Adrenal gland (tissue), 9 donors: ENCODE measurements at regions not wholly inside any gene's neighbourhood (a gene's known extent, or its start where the extent isn't known, plus 50 kb on each side); places are given as distances from the start of the nearest gene placed in this dataset.

Experiments used
- DNase-seq, 7 donors: peaks; one replicate each; pipeline ENCODE4 v3.0.0-alpha.2; 2019 to 2020
- H3K27ac ChIP-seq, 5 donors: fragments of 200-600 bp; sonication (generic) in 4 of 5; 1 replicate in 3 of 5; 2 replicates in 2 of 5; pipeline versions ENCODE4 v1.5.1 to v1.8.0; 2016 to 2020; ENCODE audit warnings: mild to moderate bottlenecking in 1 of 5
- H3K27me3 ChIP-seq: fragments of 200-600 bp; 2 replicates; pipeline ENCODE4 v1.8.0; 2021
- H3K36me3 ChIP-seq, 2 donors: fragments of 200-600 bp; replicated peaks in 1 of 2; 1 replicate in 1 of 2; 2 replicates in 1 of 2; pipeline versions ENCODE4 v1.5.1 to v1.8.0; 2018 to 2022
- H3K4me1 ChIP-seq, 2 donors: fragments of 200-600 bp; replicated peaks in 1 of 2; 1 replicate in 1 of 2; 2 replicates in 1 of 2; pipeline versions ENCODE4 v1.5.1 to v1.8.0; 2018 to 2021
- H3K4me3 ChIP-seq, 4 donors: fragments of 200-600 bp; sonication (generic) in 3 of 4; one replicate each; pipeline ENCODE4 v1.5.1; 2016 to 2018
- H3K9me3 ChIP-seq, 3 donors: fragments of 200-600 bp; sonication (generic) in 1 of 3; replicated peaks in 1 of 3; 1 replicate in 2 of 3; 2 replicates in 1 of 3; pipeline versions ENCODE4 v1.5.1 to v1.8.0; 2016 to 2021
- CTCF ChIP-seq, 6 experiments: fragments of 450-650 bp in 4 of 6; fragments of 200-600 bp in 2 of 6; sonication (generic) in 1 of 6; IDR thresholded peaks; 1 replicate in 5 of 6; 2 replicates in 1 of 6; pipeline versions ENCODE4 v1.5.1 to v1.8.0; 2016 to 2021; ENCODE audit warnings: antibody characterized with exemption in 6 of 6, mild to moderate bottlenecking in 2 of 6, moderate library complexity in 1 of 6
- POLR2A ChIP-seq, 2 donors: fragments of 450-650 bp; IDR thresholded peaks; one replicate each; pipeline ENCODE4 v1.6.1; 2017; ENCODE audit warnings: antibody characterized with exemption in 2 of 2, mild to moderate bottlenecking in 2 of 2, moderate library complexity in 1 of 2
- WGBS, 4 donors: extraction: QIAGEN DNeasy Blood & Tissue Kit in 2 of 4; methylation state at CpG; one replicate each; pipeline versions ENCODE4 v1.1.5 to v1.1.7; 2013 to 2017; 5-methylcytosine and 5-hydroxymethylcytosine counted together
- intact Hi-C, 2 donors: fragments of 100-400 bp; cut with DNase I; formaldehyde crosslinking; loops; one replicate each; pipeline versions ENCODE4 v1.14.1 to v1.15.0; 2022 to 2023
- donor health status: healthy with polysubstance abuse.
- donor health status: Bipolar disorder and iron deficiency.
- donor health status: DM: yes; HTN: yes; CAD: no.
- donor health status: DM: no; HTN: no; CAD: no.
- donor health status: DM: no; HTN: no; CAD: no.

GRCh38 chr20:61061981-61062380 is 190.1 kb upstream of the CDH4 start:
- no peak for TF ChIP-seq CTCF (IDR thresholded peaks at IDR 0.05)
- no peak for TF ChIP-seq POLR2A (IDR thresholded peaks at IDR 0.05)
- intact Hi-C loops, result no loop called here
- Histone ChIP-seq H3K27me3 (no peaks in the 10 kb centered on the region), H3K36me3 (no peaks in the 10 kb centered on the region), H3K4me1 (no peaks in the 10 kb centered on the region), H3K9me3 (no peaks in the 10 kb centered on the region), H3K27ac (no peak overlapping the region), H3K4me3 (no peak overlapping the region)
- no peak for DNase-seq
- WGBS, 4 donors, result 39 to 77% (median 53%) methylated on average over 6 of the region's 6 CpGs

GRCh38 chr20:61065853-61066252 is 186.2 kb upstream of the CDH4 start:
- intact Hi-C loops, result no loop called here
- no peak overlapping the region for H3K4me3 ChIP-seq
- TF ChIP-seq CTCF (IDR thresholded peaks at IDR 0.05), result no peak
- no peak for TF ChIP-seq POLR2A (IDR thresholded peaks at IDR 0.05)
- H3K27me3 ChIP-seq, result no peaks in the 10 kb centered on the region
- DNase-seq, result no peak
- no peak overlapping the region for H3K27ac ChIP-seq
- no peaks in the 10 kb centered on the region for H3K36me3 ChIP-seq
- H3K9me3 ChIP-seq, result no peaks in the 10 kb centered on the region
- 63 to 76% (median 70%) methylated on average over 9 to 10 of the region's 10 CpGs for WGBS, 4 donors
- H3K4me1 ChIP-seq, result no peaks in the 10 kb centered on the region

- Histone ChIP-seq H3K27ac (no peak overlapping the region), H3K36me3 (no peaks in the 10 kb centered on the region), H3K27me3 (no peaks in the 10 kb centered on the region), H3K4me3 (no peak overlapping the region), H3K9me3 (no peaks in the 10 kb centered on the region), H3K4me1 (no peaks in the 10 kb centered on the region)
- intact Hi-C loops, result no loop called here
- TF ChIP-seq CTCF (IDR thresholded peaks at IDR 0.05) (no peak), POLR2A (IDR thresholded peaks at IDR 0.05) (no peak)
- 72 to 78% (median 77%) methylated on average over 12 to 13 of the region's 13 CpGs for WGBS, 4 donors
- DNase-seq, result no peak
Measured at GRCh38 chr20:61066526-61066925, 185.5 kb upstream of the CDH4 start.

- H3K4me3 ChIP-seq, result no peak overlapping the region
- WGBS, 4 donors, result 76 to 100% (median 78%) methylated on average over 3 to 9 of the region's 9 CpGs
- no peaks in the 10 kb centered on the region for H3K9me3 ChIP-seq
- intact Hi-C loops, result no loop called here
- no peaks in the 10 kb centered on the region for H3K27me3 ChIP-seq
- H3K4me1 ChIP-seq, result no peaks in the 10 kb centered on the region
- no peak for DNase-seq
- H3K36me3 ChIP-seq, result no peaks in the 10 kb centered on the region
- TF ChIP-seq CTCF (IDR thresholded peaks at IDR 0.05), result no peak
- no peak overlapping the region for H3K27ac ChIP-seq
Measured at GRCh38 chr20:61067221-61067620, 184.8 kb upstream of the CDH4 start.
